Vagina (tissue), 2 donors: ENCODE measurements at regions not wholly inside any gene's neighbourhood (a gene's known extent, or its start where the extent isn't known, plus 50 kb on each side); places are given as distances from the start of the nearest gene placed in this dataset.

ENCODE experiments used
- CTCF ChIP-seq, 3 experiments: fragments of 450-650 bp in 2 of 3; fragments of 200-600 bp in 1 of 3; sonication (generic) in 1 of 3; IDR thresholded peaks; one replicate each; pipeline ENCODE4 v1.5.1; 2017 to 2019; ENCODE audit warnings: antibody characterized with exemption in 3 of 3, mild to moderate bottlenecking in 2 of 3, moderate library complexity in 2 of 3
- POLR2A ChIP-seq, 2 donors: fragments of 450-650 bp; IDR thresholded peaks; one replicate each; pipeline ENCODE4 v1.6.1; 2017; ENCODE audit warnings: antibody characterized with exemption in 2 of 2, mild to moderate bottlenecking in 2 of 2, moderate library complexity in 2 of 2
- POLR2AphosphoS5 ChIP-seq, 2 donors: sonication (generic); formaldehyde crosslinking; IDR thresholded peaks; one replicate each; pipeline ENCODE4 v1.9.0; 2017; ENCODE audit warnings: antibody characterized with exemption in 2 of 2, mild to moderate bottlenecking in 2 of 2, low read depth in 1 of 2; ENCODE audit not compliant: insufficient read depth in 1 of 2

GRCh38 chr11:105489446-105489845, 120.4 kb upstream of the GRIA4 start:
- no peak for TF ChIP-seq CTCF (IDR thresholded peaks at IDR 0.05)
- TF ChIP-seq POLR2A (IDR thresholded peaks at IDR 0.05) = no peak
- TF ChIP-seq POLR2AphosphoS5 (IDR thresholded peaks at IDR 0.05; ENCODE audit: insufficient read depth in 1 of 2, low read depth in 1 of 2) = no peak
